SH-SY5Y (cell line): ENCODE measurements at regions not wholly inside any gene's neighbourhood (a gene's known extent, or its start where the extent isn't known, plus 50 kb on each side); places are given as distances from the start of the nearest gene placed in this dataset.

ENCODE experiments used
- GATA2 ChIP-seq: IDR thresholded peaks from 2 replicates; pipeline ENCODE4 v1.6.1; 2011; ENCODE audit warnings: mild to moderate bottlenecking, low read depth, low read length
- GATA3 ChIP-seq: IDR thresholded peaks from 2 replicates; pipeline ENCODE4 v1.6.1; 2011; ENCODE audit warnings: low read depth, mild to moderate bottlenecking, low read length, moderate library complexity

DNA sequence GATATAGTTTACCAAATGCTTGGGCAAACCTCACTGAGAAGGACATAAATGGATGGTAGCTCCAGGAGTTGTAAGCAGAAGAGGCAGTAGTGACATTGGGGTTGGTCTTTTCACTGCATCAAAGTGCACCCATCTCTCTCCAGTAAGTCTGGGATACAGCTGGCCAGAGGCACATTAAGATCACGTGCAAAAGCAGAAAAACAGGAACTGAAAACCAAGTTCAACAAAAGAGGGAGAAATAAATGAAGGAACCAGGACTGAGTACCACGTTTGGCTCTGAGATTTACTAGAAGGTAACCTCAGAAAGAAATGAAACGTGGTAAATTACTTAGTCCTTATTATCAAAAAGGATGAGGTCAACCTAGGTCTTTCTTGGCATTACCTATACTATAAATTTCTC is 259.2 kb downstream of the OSR1 start:
- TF ChIP-seq GATA2 (no peak), GATA3 (no peak)
